NT2/D1 (cell line): ENCODE measurements at regions not wholly inside any gene's neighbourhood (a gene's known extent, or its start where the extent isn't known, plus 50 kb on each side); places are given as distances from the start of the nearest gene placed in this dataset.

Experiments
- SUZ12 ChIP-seq: IDR thresholded peaks from 2 replicates; pipeline ENCODE4 v1.6.1; 2011; ENCODE audit not compliant: insufficient read length, insufficient read depth; ENCODE audit errors: extremely low read depth
- YY1 ChIP-seq: IDR thresholded peaks from 2 replicates; pipeline ENCODE4 v1.6.1; 2011; ENCODE audit not compliant: insufficient read length, insufficient read depth

DNA sequence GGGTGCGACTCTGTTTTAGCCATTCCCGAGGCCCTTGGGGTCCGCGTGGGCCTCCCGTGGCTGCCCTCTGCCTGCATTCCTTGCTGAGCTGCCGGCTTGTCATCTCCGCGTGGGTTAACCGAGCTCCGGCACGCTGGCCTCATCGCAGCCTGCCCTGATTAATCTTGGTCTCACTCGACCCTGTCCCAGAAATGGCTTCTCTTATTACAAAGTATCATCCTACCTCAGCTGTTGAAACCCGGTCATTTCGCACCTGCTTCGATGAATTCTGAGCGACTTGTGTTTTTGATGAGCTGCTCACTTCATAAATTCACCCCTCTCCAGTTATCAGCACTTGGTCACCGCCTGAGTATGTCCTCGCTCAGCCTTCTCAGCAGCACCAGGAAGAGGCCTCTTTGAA is 123.5 kb upstream of the EGFLAM start:
- TF ChIP-seq YY1 (no peak), SUZ12 (no peak)
